ENCODE measurements at regions not wholly inside any gene's neighbourhood (a gene's known extent, or its start where the extent isn't known, plus 50 kb on each side); places are given as distances from the start of the nearest gene placed in this dataset.

- TF ChIP-seq JUND (IDR thresholded peaks at IDR 0.05; ENCODE audit: low read depth) = no peak
- in situ Hi-C loops (cut with HindIII; ENCODE audit: low pct_unique_long_range_greater_than_20kb, low sequenced_read_pairs) = no loop called here
- DNase-seq (ENCODE audit: low read depth in 1 of 2, low spot score in 1 of 2) = no peak
These were observed 126.7 kb upstream of the SORBS2 start for GRCh38 chr4:185938654-185939053.

GRCh38 chr4:185941461-185941860 lies 127.5 kb upstream of the TLR3 start:
- TF ChIP-seq JUND (IDR thresholded peaks at IDR 0.05; ENCODE audit: low read depth) = no peak
- no peak for DNase-seq (ENCODE audit: low read depth in 1 of 2, low spot score in 1 of 2)
- in situ Hi-C loops (cut with HindIII; ENCODE audit: low pct_unique_long_range_greater_than_20kb, low sequenced_read_pairs) = no loop called here

GRCh38 chr4:185945252-185945651 lies 123.7 kb upstream of the TLR3 start:
- no peak for TF ChIP-seq JUND (IDR thresholded peaks at IDR 0.05; ENCODE audit: low read depth)
- in situ Hi-C loops (cut with HindIII; ENCODE audit: low pct_unique_long_range_greater_than_20kb, low sequenced_read_pairs) = no loop called here
- no peak for DNase-seq (ENCODE audit: low read depth in 1 of 2, low spot score in 1 of 2)

GRCh38 chr4:185945906-185946305 lies 123.0 kb upstream of the TLR3 start:
- no peak for DNase-seq (ENCODE audit: low read depth in 1 of 2, low spot score in 1 of 2)
- TF ChIP-seq JUND (IDR thresholded peaks at IDR 0.05; ENCODE audit: low read depth) = no peak
- in situ Hi-C loops (cut with HindIII; ENCODE audit: low pct_unique_long_range_greater_than_20kb, low sequenced_read_pairs) = no loop called here

GRCh38 chr4:185950891-185951290 lies 118.1 kb upstream of the TLR3 start:
- TF ChIP-seq JUND (IDR thresholded peaks at IDR 0.05; ENCODE audit: low read depth) = no peak
- DNase-seq (ENCODE audit: low read depth in 1 of 2, low spot score in 1 of 2) = no peak
- in situ Hi-C loops (cut with HindIII; ENCODE audit: low pct_unique_long_range_greater_than_20kb, low sequenced_read_pairs) = no loop called here

GRCh38 chr4:185955151-185955770 lies 113.7 kb upstream of the TLR3 start:
- in situ Hi-C loops (cut with HindIII; ENCODE audit: low pct_unique_long_range_greater_than_20kb, low sequenced_read_pairs) = no loop called here
- DNase-seq (ENCODE audit: low read depth in 1 of 2, low spot score in 1 of 2) = no peak

GRCh38 chr4:185955826-185956543 lies 113.0 kb upstream of the TLR3 start:
- in situ Hi-C loops (cut with HindIII; ENCODE audit: low pct_unique_long_range_greater_than_20kb, low sequenced_read_pairs) = no loop called here
- no peak for TF ChIP-seq JUND (IDR thresholded peaks at IDR 0.05; ENCODE audit: low read depth)
- DNase-seq (ENCODE audit: low read depth in 1 of 2, low spot score in 1 of 2) = peak in 1 of 2 experiments; percentile 32

More at GRCh38 chr4:185955151-185955770, 113.7 kb upstream of the TLR3 start:
- TF ChIP-seq JUND (IDR thresholded peaks at IDR 0.05; ENCODE audit: low read depth) = no peak

- in situ Hi-C loops (cut with HindIII; ENCODE audit: low pct_unique_long_range_greater_than_20kb, low sequenced_read_pairs) = no loop called here
- no peak for DNase-seq (ENCODE audit: low read depth in 1 of 2, low spot score in 1 of 2)
- TF ChIP-seq JUND (IDR thresholded peaks at IDR 0.05; ENCODE audit: low read depth) = no peak
These were observed 112.4 kb upstream of the TLR3 start for GRCh38 chr4:185956544-185956940.

- no peak for DNase-seq (ENCODE audit: low read depth in 1 of 2, low spot score in 1 of 2)
- in situ Hi-C loops (cut with HindIII; ENCODE audit: low pct_unique_long_range_greater_than_20kb, low sequenced_read_pairs) = no loop called here
- no peak for TF ChIP-seq JUND (IDR thresholded peaks at IDR 0.05; ENCODE audit: low read depth)
These were observed 110.7 kb upstream of the TLR3 start for GRCh38 chr4:185958094-185958747.

- no peak for DNase-seq (ENCODE audit: low read depth in 1 of 2, low spot score in 1 of 2)
- no peak for TF ChIP-seq JUND (IDR thresholded peaks at IDR 0.05; ENCODE audit: low read depth)
- in situ Hi-C loops (cut with HindIII; ENCODE audit: low pct_unique_long_range_greater_than_20kb, low sequenced_read_pairs) = no loop called here
These were observed 103.3 kb upstream of the TLR3 start for GRCh38 chr4:185965426-185966384.

GRCh38 chr4:185966549-185966948 lies 102.4 kb upstream of the TLR3 start:
- TF ChIP-seq JUND (IDR thresholded peaks at IDR 0.05; ENCODE audit: low read depth) = no peak
- DNase-seq (ENCODE audit: low read depth in 1 of 2, low spot score in 1 of 2) = no peak
- in situ Hi-C loops (cut with HindIII; ENCODE audit: low pct_unique_long_range_greater_than_20kb, low sequenced_read_pairs) = no loop called here
